ENCODE measurements at regions not wholly inside any gene's neighbourhood (a gene's known extent, or its start where the extent isn't known, plus 50 kb on each side); places are given as distances from the start of the nearest gene placed in this dataset.
"Not testable (repeated sequence)": the region's sequence is repeated elsewhere in the genome, so short reads cannot be mapped to it uniquely, and the experiment has no call there.

DNA sequence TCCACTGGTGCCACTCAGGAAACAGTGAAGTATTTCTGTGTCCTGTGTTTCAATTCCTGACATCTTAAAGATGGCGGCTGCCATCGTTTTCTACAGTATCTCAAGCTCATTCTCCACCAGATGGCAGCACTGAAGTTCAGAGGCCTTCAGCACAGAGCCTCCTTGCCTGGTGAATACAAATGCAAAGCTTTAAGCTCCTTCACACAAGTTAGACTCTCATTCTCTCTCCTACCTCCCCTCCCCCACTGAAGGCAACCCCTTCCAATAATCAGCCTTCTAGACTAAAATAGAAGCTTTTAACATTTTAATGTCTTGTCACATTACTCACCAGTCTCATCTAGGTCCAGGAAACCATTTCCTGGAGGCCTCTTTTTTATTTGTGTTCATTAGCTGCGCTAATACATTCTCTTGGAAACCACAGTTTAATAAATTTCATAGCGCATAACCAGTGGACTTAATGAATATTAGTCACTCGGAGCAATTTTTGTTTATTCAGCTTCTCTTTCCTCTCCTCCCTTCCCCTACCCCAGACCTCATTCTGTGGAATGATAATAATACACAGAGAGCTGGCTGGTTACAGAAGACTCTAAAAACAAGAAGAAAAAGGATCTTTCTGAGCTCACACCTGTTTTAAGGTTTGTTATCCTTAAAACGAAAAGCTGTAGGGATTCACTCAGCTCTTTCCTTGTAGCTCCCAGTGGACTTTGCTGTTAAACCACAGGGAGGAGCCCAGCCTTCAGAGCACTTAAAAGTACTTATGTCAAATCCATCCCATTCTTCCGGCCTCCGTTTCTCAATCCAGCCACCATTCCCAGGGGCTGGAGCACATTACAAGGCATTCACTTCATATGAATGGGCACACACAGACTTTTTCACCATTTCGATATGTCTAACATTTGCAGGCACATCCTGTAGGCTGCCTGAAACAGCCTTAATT, 384.9 kb downstream of the HLX start:
- no peak for DNase-seq

DNA sequence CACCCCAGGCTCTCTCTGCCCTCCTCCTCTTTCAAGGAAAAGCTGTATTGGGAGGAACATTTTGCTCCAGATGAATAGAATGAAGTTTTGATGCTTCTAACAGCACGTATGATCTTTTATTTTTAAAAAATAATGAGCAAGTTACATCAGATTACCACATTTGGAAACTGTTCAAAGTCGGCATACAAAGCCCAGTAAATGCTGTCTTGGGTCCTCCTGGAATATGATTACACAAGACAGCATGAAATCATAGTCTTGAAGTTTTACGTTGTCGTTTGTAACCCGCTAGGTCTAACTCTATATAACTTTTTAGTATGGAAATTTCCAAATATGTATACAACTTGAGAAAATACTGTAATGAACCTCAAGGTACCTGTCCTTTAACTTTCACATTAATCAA, 385.6 kb downstream of the HLX start:
- no peak for DNase-seq

DNA sequence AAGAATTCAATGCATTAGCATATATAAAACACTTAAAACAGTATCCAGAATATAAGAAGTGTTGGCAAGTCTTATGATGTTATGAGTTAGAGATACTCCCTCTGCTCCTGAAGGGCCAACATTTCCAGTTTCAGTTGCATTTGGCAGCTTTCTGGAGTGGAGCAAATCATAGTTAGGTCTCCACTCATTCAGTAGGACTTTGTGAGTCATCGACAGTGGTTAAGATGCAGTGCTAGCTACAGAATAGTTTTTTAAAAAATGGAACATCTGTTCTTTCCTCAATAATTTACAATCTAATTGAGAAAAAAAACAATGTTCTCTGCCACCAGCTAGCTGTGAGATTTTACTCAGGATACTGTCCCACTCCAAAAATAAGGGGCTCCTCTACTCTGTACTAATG, 389.1 kb downstream of the HLX start:
- DNase-seq = no peak

DNA sequence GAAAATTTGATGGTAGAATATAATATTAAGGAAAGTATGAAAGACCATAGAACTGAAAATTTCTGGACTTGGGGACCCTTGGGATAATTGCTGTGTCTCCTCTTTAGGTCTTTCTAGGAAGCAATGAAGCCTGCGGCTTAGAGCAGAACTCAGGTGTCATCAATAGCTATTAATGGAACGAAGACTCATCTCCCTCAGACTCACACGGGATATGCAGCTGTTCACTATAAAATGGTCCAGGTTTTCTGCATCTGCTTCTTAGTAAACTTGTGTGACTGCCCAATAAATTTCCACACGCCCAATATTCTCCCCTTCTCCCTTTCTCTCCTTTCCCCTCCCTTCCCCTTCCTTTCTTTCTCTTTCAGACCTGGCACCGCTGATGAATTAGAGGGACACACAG, 392.5 kb downstream of the HLX start:
- DNase-seq = no peak

DNA sequence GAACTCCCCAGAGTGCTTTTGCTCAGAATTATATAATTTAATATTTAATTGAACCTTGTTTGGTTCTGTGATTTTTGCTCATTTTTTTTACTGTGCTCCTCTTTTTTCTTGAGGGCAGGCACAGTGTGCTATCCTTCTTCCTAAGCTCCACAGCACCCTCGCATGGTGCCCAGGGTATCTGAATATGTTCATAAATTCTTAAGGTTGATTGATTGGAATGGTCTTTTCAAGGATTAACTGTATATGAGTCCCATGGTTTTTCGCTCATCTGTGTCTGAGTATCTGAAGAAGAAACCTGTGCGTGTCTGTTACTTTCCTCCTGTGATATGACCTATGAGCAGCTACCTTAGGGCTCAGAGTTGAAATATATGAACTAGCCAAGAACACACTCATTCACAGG, 393.7 kb downstream of the HLX start:
- DNase-seq = no peak

DNA sequence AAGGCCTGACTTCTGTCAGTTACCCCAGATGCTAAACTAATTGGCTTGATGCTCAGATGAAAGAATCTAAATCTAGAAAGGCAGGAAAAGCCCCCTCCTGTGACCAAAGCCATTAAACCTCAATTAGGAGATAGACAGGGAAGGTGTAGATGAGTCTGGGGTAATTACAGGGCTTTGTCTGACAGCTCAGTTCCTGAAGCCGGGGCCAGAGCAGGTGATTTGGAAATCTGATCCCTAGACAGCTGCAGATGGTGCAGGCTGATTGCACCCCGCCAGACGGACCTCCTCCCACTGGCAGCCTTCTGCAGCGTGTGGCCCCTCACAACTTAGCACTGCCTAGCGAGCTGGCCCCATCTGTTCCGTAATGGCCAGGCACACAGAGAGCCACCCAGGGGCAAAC, 395.1 kb downstream of the HLX start:
- DNase-seq = no peak

DNA sequence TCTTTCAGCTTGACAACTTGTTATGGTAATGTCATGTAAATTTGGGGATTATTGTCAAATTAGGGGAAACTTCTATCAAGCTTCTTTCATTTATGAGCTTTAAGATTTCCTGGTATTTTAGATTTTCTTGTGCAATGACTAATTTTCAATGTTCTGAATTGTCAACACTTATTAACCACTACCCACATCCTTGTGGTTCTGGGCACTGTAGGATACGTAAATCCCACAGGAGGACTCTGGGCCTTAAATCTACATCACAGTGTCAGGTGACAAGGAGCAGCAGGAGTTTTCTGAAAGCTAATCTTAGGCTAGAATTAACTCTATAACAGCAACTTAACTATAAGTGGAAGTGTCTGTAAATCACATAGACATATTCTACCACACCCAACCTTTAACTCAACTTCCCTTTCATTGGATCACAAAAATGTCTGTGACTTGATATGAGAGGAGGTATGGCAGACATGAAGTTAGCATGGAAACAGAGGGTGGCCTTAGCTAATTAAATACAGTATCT, 397.7 kb downstream of the HLX start:
- DNase-seq = no peak

DNA sequence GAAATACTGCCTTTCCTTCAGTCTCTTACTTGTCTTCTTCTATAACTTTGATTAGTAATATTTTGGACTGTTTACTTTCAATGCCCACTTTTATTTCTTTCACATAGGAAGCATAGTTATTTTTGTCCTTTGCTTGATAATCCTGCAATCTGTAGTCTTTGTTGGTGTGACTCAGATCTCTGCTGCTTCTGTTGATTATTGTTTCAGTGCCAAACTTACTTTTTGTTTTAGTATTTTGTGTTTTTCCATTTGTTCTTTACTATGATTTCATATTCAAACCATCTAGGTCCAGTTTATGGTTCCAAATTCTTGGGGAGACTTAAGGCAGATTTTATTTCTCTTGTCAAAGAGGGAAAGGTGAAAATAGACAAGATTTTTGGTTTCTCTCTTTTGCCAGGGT, 399.9 kb downstream of the HLX start:
- no peak for DNase-seq

DNA sequence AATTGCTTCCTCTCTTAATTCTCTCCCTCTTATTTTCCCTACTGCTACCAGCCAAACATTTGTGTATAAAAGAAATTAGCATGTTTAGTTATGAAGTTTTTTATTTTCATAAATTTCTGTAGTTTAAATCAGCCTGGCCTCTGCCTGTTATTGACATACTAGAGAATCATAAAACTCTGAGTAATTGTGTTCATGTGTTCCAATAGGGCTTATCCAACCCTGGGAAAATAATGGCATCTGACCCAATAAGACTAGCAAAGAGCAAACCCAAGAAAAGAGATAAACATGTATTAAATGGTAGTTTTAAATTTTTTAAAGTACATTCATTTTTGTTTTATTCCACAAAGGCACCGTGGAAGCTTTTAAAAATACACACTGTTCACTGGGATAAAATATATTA, 404.3 kb downstream of the HLX start:
- DNase-seq = no peak

DNA sequence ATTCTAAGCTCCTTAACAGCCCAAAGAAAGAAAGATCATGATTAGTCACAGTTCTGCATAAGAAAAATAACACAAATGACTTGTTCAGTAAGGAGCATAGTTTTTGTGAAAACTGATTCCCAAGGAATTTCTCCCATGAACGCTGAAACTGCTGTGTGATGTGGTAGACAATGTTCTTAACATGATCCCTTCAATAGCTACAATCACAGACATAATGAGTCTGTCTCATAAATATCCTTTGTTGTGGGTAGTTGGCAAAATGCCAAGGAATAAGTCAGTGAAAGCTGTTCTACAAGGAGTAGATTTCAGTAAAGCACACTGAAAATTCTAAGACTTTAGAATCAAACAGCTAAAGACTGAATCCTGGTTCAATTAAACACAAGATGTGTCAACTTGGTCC, 404.8 kb downstream of the HLX start:
- no peak for DNase-seq

DNA sequence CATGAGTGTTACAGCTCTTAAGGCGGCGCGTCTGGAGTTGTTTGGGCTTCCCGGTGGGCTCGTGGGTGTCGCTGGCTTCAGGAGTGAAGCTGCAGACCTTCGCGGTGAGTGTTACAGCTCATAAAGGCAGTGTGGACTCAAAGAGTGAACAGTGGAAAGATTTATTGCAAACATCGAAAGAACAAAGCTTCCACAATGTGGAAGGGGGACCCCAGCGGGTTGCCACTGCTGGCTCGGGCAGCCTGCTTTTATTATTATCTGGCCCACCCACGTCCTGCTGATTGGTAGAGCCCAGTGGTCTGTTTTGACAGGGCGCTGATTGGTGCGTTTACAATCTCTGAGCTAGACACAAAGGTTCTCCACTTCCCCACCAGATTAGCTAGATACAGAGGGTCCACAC, 405.7 kb downstream of the HLX start:
- not testable (repeated sequence) for DNase-seq

DNA sequence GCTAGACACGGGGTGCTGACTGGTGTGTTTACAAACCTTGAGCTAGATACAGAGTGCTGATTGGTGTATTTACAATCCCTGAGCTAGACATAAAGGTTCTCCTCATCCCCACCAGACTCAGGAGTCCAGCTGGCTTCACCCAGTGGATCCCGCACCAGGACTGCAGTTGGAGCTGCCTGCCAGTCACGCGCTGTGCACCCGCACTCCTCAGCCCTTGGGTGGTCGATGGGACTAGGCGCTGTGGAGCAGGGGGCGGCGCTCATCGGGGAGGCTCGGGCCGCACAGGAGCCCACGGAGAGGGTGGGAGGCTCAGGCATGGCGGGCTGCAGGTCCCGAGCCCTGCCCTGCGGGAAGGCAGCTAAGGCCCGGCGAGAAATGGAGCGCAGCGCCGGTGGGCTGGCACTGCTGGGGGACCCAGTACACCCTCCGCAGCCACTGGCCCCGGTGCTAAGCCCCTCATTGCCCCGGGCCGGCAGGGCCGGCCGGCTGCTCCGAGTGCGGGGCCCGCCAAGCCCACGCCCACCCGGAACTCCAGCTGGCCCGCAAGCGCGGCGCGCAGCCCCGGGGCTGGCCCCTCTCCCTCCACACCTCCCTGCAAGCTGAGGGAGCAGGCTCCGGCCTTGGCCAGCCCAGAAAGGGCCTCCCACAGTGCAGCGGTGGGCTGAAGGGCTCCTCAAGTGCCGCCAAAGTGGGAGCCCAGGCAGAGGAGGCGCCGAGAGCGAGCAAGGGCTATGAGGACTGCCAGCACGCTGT, 406.4 kb downstream of the HLX start:
- not testable (repeated sequence) for DNase-seq

DNA sequence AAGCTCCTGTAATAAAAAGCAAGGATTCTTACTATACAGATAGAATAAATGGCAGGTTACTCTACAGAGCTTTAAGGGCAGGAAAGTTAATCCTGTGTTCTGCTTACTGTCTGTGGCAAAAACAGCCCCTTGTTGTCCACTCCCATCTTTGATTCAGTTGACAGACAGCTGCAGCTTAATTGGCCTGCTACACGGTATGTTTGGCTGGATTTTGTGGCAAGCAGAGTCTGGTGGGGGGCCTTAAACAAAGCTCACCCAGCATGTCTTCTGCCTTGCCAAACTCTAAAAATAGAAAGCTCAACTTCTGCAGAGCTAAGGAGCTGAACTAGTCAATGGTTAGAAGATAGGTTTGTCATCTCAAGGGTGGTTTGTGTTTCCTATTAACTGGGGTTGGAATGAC, 407.2 kb downstream of the HLX start:
- no peak for DNase-seq

DNA sequence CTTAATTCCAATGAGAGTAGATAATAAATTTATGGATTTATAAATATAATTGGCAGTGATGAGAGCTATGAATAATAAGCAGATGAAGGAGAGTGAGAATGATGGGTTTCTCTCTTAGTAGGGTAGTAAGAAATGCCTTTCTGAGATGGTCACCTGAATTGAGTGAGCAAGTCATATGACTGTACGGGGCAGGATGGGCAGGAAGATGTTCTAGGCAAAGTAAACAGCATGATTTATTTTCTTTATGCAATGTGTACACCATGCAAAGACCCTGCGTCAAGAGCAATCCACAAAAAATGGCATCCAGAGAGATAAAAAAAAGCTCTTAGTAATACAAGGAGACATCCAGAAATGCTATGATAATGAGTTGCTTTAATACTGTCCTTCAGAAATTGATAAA, 409.9 kb downstream of the HLX start:
- DNase-seq = no peak

DNA sequence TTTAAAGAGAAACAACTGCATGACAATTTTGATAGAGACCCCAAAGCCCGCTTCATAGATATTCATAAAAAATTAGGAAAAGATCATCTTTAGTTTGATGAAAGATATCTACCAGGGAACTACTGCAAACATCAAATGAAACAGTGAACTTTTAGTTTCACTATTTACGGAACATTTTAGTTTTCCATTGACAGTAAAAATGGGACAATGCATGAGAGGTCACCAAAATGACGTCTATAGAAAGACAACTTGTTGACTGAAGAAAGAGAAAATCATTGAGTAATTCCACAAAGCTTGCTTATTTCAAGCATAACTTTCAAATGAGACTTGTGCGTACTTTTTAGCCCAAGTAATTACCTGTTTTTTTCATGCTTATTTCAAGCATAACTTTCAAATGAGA, 411.4 kb downstream of the HLX start:
- DNase-seq = no peak

DNA sequence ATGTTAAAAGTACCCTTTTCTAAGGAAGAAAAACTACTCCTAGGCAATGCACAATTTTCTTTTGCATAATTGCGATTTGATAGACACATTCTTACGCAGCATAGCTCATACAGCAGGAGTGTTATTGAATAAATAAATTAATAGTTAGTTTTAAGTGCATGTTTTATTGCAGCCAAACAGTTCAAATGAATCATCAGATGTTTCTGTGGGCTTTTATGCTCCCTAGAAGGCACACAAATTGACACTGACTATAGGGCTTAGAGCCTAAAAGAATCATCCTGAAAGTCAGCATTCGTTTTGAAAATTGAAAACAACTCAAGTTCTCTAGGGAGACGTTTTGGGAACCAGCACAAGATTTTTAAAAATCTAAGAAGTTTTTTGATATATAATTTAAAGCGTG, 411.9 kb downstream of the HLX start:
- DNase-seq = no peak

DNA sequence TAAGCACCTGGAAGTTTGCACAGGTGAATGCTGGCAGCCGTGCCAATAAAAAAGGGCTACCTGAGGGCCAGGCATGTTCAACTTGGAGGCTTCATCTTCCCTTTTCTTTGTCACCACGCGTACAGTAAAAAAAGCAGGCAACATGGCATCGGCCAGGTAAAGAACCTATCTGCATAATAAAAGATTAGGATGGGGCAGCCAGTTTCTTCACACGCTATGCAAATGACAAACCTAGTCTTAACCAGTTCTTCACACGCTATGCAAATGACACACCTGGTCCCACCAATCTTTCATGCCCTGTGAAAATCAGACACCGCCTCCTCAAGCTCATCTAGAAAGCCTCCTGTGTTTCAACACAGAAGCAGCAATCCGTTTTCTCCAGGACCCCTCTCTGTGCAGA, 413.4 kb downstream of the HLX start:
- DNase-seq = no peak

DNA sequence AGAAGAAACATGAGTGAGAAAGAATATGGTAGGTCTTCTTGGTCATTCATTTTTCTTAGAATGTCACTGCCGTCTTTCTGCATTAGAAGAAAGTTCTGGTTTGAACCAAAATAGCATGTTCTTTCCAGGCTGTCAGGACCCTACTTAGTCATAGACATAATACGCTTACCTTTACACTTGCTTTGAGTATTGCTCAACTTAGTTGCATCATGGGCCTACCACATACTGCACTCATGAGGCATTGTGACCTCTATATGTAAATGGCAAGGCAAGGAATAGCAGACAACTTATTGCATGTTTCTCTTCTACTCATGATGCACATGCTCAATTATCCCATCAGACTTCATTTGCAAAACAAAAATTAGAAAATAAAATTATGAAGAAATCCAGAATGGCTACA, 415.0 kb downstream of the HLX start:
- DNase-seq = no peak

DNA sequence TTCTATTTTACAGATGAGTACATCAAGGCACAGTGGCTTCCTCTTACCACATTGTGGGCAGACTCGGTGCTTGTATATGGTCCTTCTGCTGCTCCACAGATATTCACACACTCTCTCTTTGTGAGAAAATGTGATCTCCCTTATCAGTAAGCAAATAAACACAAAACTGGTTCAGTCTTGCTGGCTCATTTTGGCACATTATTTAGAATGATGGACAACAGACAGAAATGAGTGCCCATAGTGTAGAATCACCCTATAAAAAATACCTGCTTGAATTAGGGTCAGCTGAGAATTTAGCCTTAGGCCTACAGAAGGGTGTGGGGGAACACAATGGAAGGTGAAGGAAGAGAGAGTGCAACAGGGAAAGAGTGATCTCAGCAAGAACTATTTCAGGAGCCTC, 423.1 kb downstream of the HLX start:
- DNase-seq = no peak

DNA sequence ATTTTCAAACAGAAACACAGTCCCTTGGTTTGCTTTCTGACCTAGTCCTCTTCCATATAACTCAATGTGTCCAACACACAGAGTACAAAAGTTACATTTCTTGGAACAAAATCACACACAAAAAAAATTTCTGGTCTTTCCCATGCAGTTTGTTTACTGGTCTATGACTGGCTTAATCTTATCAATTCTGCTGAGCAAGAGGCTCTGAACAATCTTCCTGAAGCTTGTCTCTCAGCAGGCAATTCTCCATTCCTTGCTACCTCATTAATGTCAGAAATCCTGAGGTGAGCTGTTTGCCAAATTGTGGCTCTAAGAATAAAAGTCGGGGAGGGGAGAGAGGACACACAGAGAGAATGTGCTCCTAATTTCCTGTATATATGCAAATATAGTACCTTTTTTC, 423.6 kb downstream of the HLX start:
- DNase-seq = no peak

DNA sequence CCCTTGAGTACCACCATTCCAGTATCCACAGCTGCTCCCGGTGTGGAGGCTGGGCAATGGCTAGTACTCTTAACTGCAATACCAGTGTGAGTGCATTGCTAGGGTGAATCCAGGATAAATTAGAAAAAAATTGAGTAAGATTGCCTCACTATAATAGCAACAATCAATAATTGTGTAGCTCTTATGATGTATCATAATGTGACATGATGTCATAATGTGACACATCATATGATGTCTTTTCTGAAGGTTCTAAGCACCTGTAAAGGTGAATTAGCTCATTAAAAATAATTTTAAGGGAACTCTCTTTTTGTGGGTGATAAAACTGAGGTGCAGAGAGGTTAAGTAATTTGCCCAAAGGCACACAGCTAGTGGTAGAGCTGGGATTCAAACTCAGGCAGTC, 424.4 kb downstream of the HLX start:
- no peak for DNase-seq

DNA sequence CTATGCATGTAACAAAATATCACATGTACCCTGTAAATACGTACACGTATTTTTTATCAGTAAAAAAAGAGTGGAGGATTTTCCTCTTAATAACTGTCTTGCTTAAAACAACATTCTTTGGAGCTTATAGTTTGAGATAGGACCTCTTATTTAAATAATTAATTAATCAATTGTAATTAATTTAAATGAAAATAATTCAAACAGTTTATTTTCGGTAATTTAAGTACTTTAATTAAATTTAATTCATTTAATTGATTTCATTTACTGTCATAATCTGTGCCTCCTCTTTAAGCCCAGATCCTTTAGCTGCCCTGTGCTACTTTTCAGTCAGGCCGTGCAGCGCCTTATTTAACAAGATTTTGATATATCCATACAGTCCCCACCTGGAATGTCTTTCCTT, 427.0 kb downstream of the HLX start:
- DNase-seq = no peak

DNA sequence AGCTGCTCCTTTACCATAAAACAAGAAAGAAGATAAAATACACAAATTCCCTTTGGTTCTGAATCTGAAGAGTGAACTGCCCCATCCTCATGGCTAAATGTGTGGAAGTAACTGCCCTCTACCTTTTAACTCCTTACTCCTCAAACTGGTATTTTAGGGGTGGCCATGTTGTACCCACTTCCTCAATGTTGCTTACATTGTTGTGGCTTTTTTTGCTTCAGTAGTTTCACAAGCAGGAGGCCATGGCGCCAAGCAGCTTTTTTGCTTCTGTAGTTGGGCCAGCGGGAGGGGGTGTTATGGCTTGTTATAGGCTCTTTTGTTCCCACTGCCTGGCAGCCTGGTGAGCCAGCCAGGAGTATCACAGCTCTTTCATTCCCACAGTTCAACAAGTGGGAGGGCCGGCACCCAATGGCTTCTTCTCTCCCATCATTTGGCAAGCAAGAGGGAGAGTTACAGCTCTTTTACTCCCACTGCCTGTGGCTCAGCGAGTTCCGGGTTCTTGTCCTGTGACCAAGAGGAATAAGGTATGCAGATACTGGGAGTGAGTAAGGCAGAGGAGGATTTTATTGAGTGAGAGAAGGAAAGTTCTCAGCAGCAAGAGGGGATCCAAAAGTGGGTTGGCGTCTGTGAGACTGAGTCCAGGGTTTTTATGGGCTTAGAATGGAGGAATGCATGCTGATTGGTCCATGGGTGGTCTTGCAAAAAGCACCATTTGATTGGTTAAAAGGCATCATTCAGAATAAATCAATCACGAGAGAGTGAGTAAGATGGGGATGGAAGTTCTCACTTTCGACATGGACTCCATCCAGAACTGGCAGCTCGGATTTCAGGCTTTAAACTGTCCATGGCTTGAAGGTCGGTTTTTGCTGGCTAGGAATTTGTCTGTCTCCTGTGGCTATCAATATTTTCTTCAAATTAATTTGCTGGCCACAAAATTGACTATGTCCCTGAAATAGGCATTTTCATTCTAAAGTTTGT, 429.6 kb downstream of the HLX start:
- no peak for DNase-seq
